Left lung (tissue), 4 donors: ENCODE measurements at regions not wholly inside any gene's neighbourhood (a gene's known extent, or its start where the extent isn't known, plus 50 kb on each side); places are given as distances from the start of the nearest gene placed in this dataset.

Source experiments
- ATAC-seq: fragments of 200-7000 bp; cut with Tn5 transposase; one replicate; pipeline ENCODE4 v1.9.1; 2020; ENCODE audit warnings: moderate library complexity
- DNase-seq, 4 donors: peaks; one replicate each; pipeline ENCODE4 v3.0.0-alpha.2; 2013 to 2020
- H3K27ac ChIP-seq, 2 donors: fragments of 200-600 bp; sonication (generic) in 1 of 2; one replicate each; pipeline versions ENCODE4 v1.5.0 to v1.8.0; 2020 to 2021
- H3K27me3 ChIP-seq, 2 donors: fragments of 200-600 bp; sonication (generic) in 1 of 2; one replicate each; pipeline versions ENCODE4 v1.5.0 to v1.8.0; 2020 to 2021
- H3K36me3 ChIP-seq, 2 donors: fragments of 200-600 bp; sonication (generic) in 1 of 2; one replicate each; pipeline versions ENCODE4 v1.5.0 to v1.8.0; 2020 to 2021
- H3K4me1 ChIP-seq, 2 donors: fragments of 200-600 bp; one replicate each; pipeline ENCODE4 v1.8.0; 2021
- H3K4me3 ChIP-seq, 2 donors: fragments of 200-600 bp; sonication (generic) in 1 of 2; one replicate each; pipeline versions ENCODE4 v1.5.0 to v1.8.0; 2020 to 2021; ENCODE audit warnings: mild to moderate bottlenecking in 1 of 2
- H3K9me3 ChIP-seq, 2 donors: fragments of 200-600 bp; sonication (generic) in 1 of 2; one replicate each; pipeline versions ENCODE4 v1.5.0 to v1.8.0; 2020 to 2021
- CTCF ChIP-seq, 2 donors: fragments of 200-600 bp; sonication (generic) in 1 of 2; IDR thresholded peaks; one replicate each; pipeline versions ENCODE4 v1.5.0 to v1.8.0; 2021; ENCODE audit warnings: antibody characterized with exemption in 2 of 2
- intact Hi-C, 2 donors: fragments of 100-400 bp; cut with DNase I; formaldehyde crosslinking; loops; one replicate each; pipeline versions ENCODE4 v1.11.2 to v1.14.2; 2022
- donor health status: DM: no; HTN: yes; CAD: no.
- donor health status: DM: no; HTN: no; CAD: no.

GRCh38 chr10:133000648-133001047 lies 58.3 kb upstream of the CFAP46 start:
- peak in 1 of 4 donors; percentile 53 for DNase-seq
- intact Hi-C loops: no loop called here
- Histone ChIP-seq H3K9me3 (no peaks in the 10 kb centered on the region), H3K4me1 (no peaks in the 10 kb centered on the region), H3K36me3 (no peaks in the 10 kb centered on the region), H3K4me3 (no peak overlapping the region), H3K27me3 (peaks cover 0 to 19% of the 10 kb centered on the region in 2 donors), H3K27ac (no peak overlapping the region)
- no peak for ATAC-seq
- no peak for TF ChIP-seq CTCF (IDR thresholded peaks at IDR 0.05)

GRCh38 chr10:132997517-132998265 lies 55.3 kb upstream of the CFAP46 start:
- H3K9me3 ChIP-seq: no peaks in the 10 kb centered on the region
- H3K36me3 ChIP-seq: no peaks in the 10 kb centered on the region
- ATAC-seq: no peak
- H3K27ac ChIP-seq: no peak overlapping the region
- no peaks in the 10 kb centered on the region for H3K4me1 ChIP-seq
- H3K27me3 ChIP-seq: peaks cover 0 to 42% of the 10 kb centered on the region in 2 donors
- DNase-seq: peak in 1 of 4 donors; percentile 76
- H3K4me3 ChIP-seq: no peak overlapping the region
- TF ChIP-seq CTCF (IDR thresholded peaks at IDR 0.05): no peak
- intact Hi-C loops: no loop called here

- Histone ChIP-seq H3K36me3 (no peaks in the 10 kb centered on the region), H3K9me3 (no peaks in the 10 kb centered on the region), H3K4me3 (no peak overlapping the region), H3K4me1 (no peaks in the 10 kb centered on the region), H3K27me3 (peaks cover 0 to 43% of the 10 kb centered on the region in 2 donors), H3K27ac (no peak overlapping the region)
- TF ChIP-seq CTCF (IDR thresholded peaks at IDR 0.05): no peak
- DNase-seq: peak in 1 of 4 donors; percentile 57
- ATAC-seq: no peak
- intact Hi-C loops: no loop called here
These were observed 54.4 kb upstream of the CFAP46 start for GRCh38 chr10:132996603-132997343.

GRCh38 chr10:132995909-132996602 lies 53.7 kb upstream of the CFAP46 start:
- no peak overlapping the region for H3K27ac ChIP-seq
- H3K9me3 ChIP-seq: no peaks in the 10 kb centered on the region
- no peak for ATAC-seq
- no peak overlapping the region for H3K4me3 ChIP-seq
- peak in 1 of 4 donors; percentile 54 for DNase-seq
- peaks cover 0 to 51% of the 10 kb centered on the region in 2 donors for H3K27me3 ChIP-seq
- H3K36me3 ChIP-seq: no peaks in the 10 kb centered on the region
- TF ChIP-seq CTCF (IDR thresholded peaks at IDR 0.05): no peak
- H3K4me1 ChIP-seq: no peaks in the 10 kb centered on the region
- intact Hi-C loops: no loop called here

- DNase-seq: peak in 1 of 4 donors; percentile 66
- intact Hi-C loops: no loop called here
- Histone ChIP-seq H3K27me3 (peaks cover 0 to 57% of the 10 kb centered on the region in 2 donors), H3K4me3 (no peak overlapping the region), H3K4me1 (no peaks in the 10 kb centered on the region), H3K27ac (no peak overlapping the region), H3K36me3 (no peaks in the 10 kb centered on the region), H3K9me3 (no peaks in the 10 kb centered on the region)
- TF ChIP-seq CTCF (IDR thresholded peaks at IDR 0.05): no peak
- no peak for ATAC-seq
These were observed 52.4 kb upstream of the CFAP46 start for GRCh38 chr10:132994811-132995210.
